GM12872 (cell line): ENCODE measurements at regions not wholly inside any gene's neighbourhood (a gene's known extent, or its start where the extent isn't known, plus 50 kb on each side); places are given as distances from the start of the nearest gene placed in this dataset.

ENCODE experiments used
- CTCF ChIP-seq: IDR thresholded peaks from 3 replicates; pipeline ENCODE4 v1.5.1; 2011; ENCODE audit warnings: low read depth, mild to moderate bottlenecking, low read length, moderate library complexity; ENCODE audit not compliant: insufficient read depth

DNA sequence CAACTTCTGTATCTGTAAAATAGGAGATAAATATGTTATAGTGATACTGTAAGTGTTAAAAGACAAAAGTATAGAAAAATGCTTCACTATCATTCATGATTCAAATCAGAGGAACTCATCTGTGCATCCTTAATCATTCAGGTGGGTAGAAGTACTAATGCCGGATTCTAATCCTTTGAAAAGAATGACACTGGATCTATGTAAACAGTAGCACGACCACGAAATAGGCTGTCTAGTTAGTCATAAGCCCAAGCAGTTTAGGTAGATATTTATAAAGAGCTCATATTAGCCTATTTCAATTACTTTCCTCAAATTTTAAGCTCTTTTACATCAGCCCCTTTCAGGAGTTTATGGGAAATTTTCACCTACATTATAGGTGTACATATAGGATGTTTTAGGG is 437.9 kb downstream of the SOX2 start:
- TF ChIP-seq CTCF, result no peak

GRCh38 chr3:182165234-182165633 is 453.5 kb downstream of the SOX2 start:
- TF ChIP-seq CTCF, result no peak

GRCh38 chr3:182172534-182172933 is 460.8 kb downstream of the SOX2 start:
- TF ChIP-seq CTCF, result no peak

DNA sequence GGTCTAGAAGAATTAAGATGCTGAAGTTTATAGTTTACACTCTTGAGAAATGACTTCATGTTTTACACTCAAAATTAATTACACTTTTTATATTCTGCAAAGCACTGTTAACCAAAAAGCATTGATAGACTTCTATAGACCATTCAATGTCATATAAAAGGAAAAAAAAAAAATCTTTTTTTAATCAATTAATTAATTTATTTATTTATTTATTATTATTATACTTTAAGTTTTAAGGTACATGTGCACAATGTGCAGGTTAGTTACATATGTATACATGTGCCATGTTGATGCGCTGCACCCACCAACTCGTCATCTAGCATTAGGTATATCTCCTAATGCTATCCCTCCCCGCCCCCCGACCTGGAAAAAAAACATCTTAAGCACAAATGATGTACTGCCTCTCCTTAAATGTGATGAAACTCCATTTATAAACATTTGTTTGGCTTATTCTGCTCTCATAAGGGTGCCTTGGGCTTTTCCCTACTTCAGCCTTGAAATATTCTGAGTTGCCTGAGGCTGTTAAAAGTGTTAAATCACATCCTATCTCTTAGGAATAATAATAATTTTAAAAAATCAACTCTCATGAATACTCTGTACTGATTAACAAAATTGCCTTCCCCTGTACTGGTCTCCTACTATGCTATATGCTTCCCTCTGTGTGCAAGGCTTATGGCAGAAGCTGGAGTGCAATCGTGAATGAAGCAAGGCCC is 466.9 kb downstream of the SOX2 start:
- no peak for TF ChIP-seq CTCF

- no peak for TF ChIP-seq CTCF
Measured at GRCh38 chr3:182179631-182180030, 467.9 kb downstream of the SOX2 start.

- TF ChIP-seq CTCF, result no peak
Measured at GRCh38 chr3:182180654-182181385, 469.1 kb downstream of the SOX2 start.

GRCh38 chr3:182182531-182182968 is 470.8 kb downstream of the SOX2 start:
- no peak for TF ChIP-seq CTCF
